Common myeloid progenitor, CD34-positive (primary cell): ENCODE measurements at regions not wholly inside any gene's neighbourhood (a gene's known extent, or its start where the extent isn't known, plus 50 kb on each side); places are given as distances from the start of the nearest gene placed in this dataset.

Experiments
- CTCF ChIA-PET: fragments of 350-600 bp; sonication (Branson Sonifier 250); formaldehyde crosslinking; loops from one replicate; lab custom pipeline; 2021; ENCODE audit warnings: antibody characterized with exemption; lab: Charles Lee
- POLR2A ChIA-PET: fragments of 350-600 bp; sonication (Branson Sonifier 250); formaldehyde crosslinking; loops from one replicate; lab custom pipeline; 2021; ENCODE audit warnings: antibody characterized with exemption; lab: Charles Lee
- DNase-seq, 3 donors: peaks; one replicate each; pipeline versions ENCODE4 v3.0.0 to v3.0.0-alpha.2; 2013
- H3K27ac ChIP-seq, 2 experiments: 1 replicate in 1 of 2; 2 replicates in 1 of 2; pipeline ENCODE4 v1.7.0; 2013; ENCODE audit warnings: inconsistent platforms in 2 of 2, low read length in 2 of 2, mild to moderate bottlenecking in 2 of 2, low read depth in 1 of 2, moderate library complexity in 1 of 2; ENCODE audit not compliant: severe bottlenecking in 2 of 2, insufficient read depth in 1 of 2, poor library complexity in 1 of 2
- H3K27me3 ChIP-seq, 5 experiments: replicated peaks in 2 of 5; 1 replicate in 3 of 5; 2 replicates in 2 of 5; pipeline versions ENCODE4 v1.6.1 to v1.7.0; 2013; ENCODE audit warnings: low read length in 4 of 5, mild to moderate bottlenecking in 2 of 5, moderate library complexity in 2 of 5, inconsistent platforms in 1 of 5; ENCODE audit not compliant: insufficient read depth in 5 of 5, control insufficient read depth in 4 of 5
- H3K36me3 ChIP-seq, 4 experiments: 1 replicate in 2 of 4; 2 replicates in 2 of 4; pipeline versions ENCODE4 v1.6.1 to v1.7.0; 2013; ENCODE audit warnings: low read length in 3 of 4, control low read depth in 1 of 4, mild to moderate bottlenecking in 1 of 4; ENCODE audit not compliant: control insufficient read depth in 4 of 4, insufficient read depth in 4 of 4
- H3K4me1 ChIP-seq, 4 experiments: 1 replicate in 3 of 4; 2 replicates in 1 of 4; pipeline versions ENCODE4 v1.6.1 to v1.7.1; 2013; ENCODE audit warnings: low read length in 3 of 4, mild to moderate bottlenecking in 3 of 4, control low read depth in 1 of 4, inconsistent platforms in 1 of 4, moderate library complexity in 1 of 4; ENCODE audit not compliant: control insufficient read depth in 4 of 4, insufficient read depth in 4 of 4; ENCODE audit errors: control extremely low read depth in 1 of 4
- H3K4me3 ChIP-seq, 7 experiments: 1 replicate in 4 of 7; 2 replicates in 3 of 7; pipeline versions ENCODE4 v1.5.1 to v1.7.0; 2013; ENCODE audit warnings: mild to moderate bottlenecking in 7 of 7, low read length in 6 of 7, moderate library complexity in 6 of 7, inconsistent platforms in 2 of 7, low read depth in 2 of 7, control low read depth in 1 of 7; ENCODE audit not compliant: insufficient read depth in 4 of 7, control insufficient read depth in 1 of 7; ENCODE audit errors: extremely low read depth in 1 of 7
- H3K9me3 ChIP-seq, 5 experiments: 1 replicate in 4 of 5; 2 replicates in 1 of 5; pipeline versions ENCODE4 v1.6.1 to v1.7.1; 2013; ENCODE audit warnings: low read length in 4 of 5, mild to moderate bottlenecking in 2 of 5, inconsistent platforms in 1 of 5, low read depth in 1 of 5, moderate library complexity in 1 of 5; ENCODE audit not compliant: control insufficient read depth in 4 of 5, insufficient read depth in 2 of 5; ENCODE audit errors: control extremely low read depth in 1 of 5
- WGBS: methylation state at CpG from one replicate; pipeline ENCODE4 v1.1.5; 2013; ENCODE audit not compliant: insufficient coverage; 5-methylcytosine and 5-hydroxymethylcytosine counted together

DNA sequence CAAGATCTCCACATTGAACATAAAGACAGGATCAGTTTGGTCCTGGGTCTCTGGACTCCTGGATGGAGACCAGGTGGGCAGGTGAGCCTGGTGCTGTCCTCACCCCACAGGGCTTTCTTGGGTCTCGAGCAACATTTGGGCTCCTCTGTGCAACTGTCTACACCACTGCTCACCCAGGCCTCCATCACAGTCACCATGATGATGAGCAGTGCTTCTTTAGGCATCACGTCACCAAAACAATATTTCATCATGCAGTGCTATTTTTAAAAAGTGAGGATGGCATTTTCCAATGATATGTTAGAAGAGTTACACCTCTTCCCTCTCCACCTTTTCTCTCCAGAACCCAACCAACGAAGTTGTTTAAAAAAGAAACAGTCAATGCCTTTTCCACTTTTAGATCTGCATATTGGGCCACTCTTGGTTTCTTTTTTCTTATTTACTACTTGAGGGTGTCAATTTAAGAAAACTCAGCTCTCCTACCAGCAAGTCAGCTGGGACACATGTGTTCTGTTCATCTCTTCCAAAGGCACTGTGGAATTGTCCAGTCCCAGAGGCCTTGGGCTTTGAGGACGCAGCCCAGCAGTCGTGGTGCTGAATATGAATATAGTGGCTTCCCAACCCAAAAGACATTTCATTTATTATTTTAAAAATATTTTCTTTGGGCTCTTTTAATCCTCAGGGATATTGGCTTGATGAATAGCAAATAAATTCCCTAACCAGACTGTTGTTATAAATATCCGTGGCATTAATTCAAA is 405.7 kb downstream of the KCNRG start:
- ChIA-PET CTCF (no interaction called here), POLR2A (no interaction called here)
- Histone ChIP-seq H3K4me1 (peaks cover 0 to 4% (median 0%) of the 10 kb centered on the region in 4 experiments), H3K27ac (no peak overlapping the region), H3K4me3 (no peak overlapping the region), H3K9me3 (no peaks in the 10 kb centered on the region), H3K36me3 (no peaks in the 10 kb centered on the region), H3K27me3 (no peaks in the 10 kb centered on the region)
- no peak for DNase-seq
- 83% methylated on average over 1 of the region's 6 CpGs for WGBS

DNA sequence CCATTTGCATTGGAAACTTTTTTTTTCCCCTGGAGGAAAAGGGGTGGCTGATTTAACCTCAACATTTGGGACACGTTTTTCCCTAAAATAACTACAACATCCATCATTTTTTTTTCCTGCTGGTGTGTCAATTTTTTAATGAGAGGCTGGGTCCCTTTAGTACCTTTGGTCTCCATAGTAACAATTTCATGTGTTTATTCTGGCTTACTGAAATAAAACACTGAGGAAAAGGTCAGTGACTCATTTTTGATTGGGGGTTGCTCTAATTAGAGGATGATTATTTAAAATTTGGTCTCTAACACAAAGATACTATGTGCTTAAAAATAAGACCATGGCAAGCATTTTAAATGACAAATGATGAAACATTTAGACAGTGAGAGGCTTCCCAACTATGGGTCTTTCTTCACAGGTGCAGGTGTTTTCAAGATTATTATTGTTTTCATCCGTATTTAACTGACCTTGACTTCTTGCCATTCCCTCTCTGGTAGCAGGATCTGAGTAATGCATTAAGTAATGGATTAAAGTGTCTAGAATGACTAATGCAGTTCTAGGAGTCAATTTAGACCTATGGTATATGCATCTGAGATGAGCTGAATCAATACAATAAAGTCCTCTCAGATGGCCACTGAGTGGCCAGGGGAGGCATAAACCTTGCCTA is 406.4 kb downstream of the KCNRG start:
- POLR2A ChIA-PET, result no interaction called here
- DNase-seq, result peak in 1 of 3 donors; percentile 17
- Histone ChIP-seq H3K4me1 (peaks cover 0 to 6% (median 0%) of the 10 kb centered on the region in 4 experiments), H3K27me3 (no peaks in the 10 kb centered on the region), H3K4me3 (no peak overlapping the region), H3K27ac (no peak overlapping the region), H3K9me3 (no peaks in the 10 kb centered on the region), H3K36me3 (no peaks in the 10 kb centered on the region)
- no CpG with 5 or more reads among the region's 2 CpGs for WGBS
- CTCF ChIA-PET, result no interaction called here

DNA sequence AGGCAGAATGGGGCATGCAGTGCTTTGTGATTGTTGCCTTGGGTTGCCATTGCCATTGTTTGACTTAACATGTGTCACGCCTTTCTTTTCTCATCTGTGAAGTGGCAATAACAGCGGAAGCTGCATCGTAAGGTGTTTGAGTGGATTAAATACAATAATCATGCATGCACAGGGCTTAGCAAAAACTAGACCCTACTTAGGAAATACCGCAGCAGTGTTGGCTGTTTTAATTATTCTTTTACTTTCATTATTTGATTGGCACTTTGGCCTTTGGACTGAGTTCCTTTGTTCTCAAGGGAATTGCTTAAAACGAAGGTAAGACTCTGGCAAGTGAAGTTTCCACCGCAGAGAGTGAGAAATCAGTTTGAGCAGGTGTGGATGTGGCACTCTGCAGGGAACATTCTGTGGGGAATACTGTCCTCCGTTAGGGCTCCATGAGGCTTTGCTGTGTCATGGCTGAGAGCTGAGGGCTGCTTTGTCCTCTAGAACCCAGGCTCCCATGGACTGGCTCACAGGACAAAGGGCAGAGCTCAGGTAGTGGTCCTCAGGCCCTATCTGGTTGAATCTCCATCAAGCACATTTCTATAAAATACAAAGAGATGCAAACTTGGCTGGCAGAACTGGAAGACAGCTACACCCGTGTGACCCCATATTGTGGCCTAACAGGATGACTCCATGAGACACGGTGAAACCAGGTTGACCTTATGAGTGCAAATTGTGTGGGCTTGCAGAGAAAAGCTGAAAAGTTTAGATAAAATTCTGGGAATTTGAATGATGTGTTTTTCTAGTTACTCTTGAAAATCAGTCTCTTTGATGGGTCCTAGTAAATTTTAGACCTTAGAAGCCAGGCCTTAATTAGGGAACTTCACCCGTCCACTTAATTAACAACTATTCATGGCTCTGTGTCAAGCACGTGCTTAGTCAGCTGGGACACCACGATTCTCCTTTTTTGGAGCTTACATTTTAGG is 407.2 kb downstream of the KCNRG start:
- DNase-seq, result no peak
- POLR2A ChIA-PET, result no interaction called here
- no peaks in the 10 kb centered on the region for H3K27me3 ChIP-seq
- H3K36me3 ChIP-seq, result no peaks in the 10 kb centered on the region
- no peak overlapping the region for H3K4me3 ChIP-seq
- H3K9me3 ChIP-seq, result no peaks in the 10 kb centered on the region
- peaks cover 0 to 6% (median 0%) of the 10 kb centered on the region in 4 experiments for H3K4me1 ChIP-seq
- CTCF ChIA-PET, result no interaction called here
- WGBS, result 91% methylated on average over 5 of the region's 12 CpGs
- H3K27ac ChIP-seq, result no peak overlapping the region

DNA sequence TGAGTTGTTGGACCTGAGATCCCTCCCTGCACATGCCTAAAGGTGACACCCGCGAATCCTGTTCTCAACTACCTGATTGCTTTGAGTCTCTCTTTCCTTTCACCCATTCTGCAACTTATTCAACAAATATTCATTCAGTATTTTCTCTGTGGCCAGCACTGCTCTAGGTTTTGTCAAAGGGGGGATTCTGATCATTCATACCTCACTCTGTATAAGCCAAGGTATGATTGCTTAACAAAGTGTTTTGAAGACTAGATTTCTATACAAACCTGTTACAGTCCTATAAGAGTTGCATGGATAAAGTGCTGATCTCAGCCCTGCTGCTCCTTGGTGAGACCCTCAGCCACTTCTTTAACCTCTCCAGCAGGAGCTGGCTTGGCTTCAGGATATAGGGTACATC is 409.7 kb downstream of the KCNRG start:
- Histone ChIP-seq H3K36me3 (no peaks in the 10 kb centered on the region), H3K9me3 (no peaks in the 10 kb centered on the region), H3K27me3 (no peaks in the 10 kb centered on the region), H3K27ac (no peak overlapping the region), H3K4me3 (no peak overlapping the region), H3K4me1 (peaks cover 0 to 6% (median 0%) of the 10 kb centered on the region in 4 experiments)
- POLR2A ChIA-PET, result no interaction called here
- CTCF ChIA-PET, result no interaction called here
- no peak for DNase-seq
- WGBS, result no CpG with 5 or more reads among the region's 2 CpGs

DNA sequence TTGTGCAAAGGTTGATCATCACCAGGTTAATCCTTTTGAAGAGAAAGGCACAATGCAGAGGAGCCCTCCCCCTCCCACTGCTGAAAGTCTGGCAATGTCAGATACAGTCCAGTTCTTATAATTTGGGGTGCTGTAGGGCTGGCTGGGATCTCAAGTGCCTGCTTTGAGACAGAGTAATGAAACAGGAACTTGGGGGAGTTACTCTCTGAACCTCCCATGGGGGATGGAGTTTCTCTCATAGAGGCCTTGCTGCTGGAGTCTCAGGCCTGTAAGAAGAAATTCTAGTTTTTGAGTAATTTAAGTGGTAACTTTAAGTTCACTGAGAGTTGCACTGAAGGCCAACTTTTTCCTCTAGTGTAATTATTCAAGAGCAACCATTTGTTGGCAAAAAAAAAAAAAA is 410.5 kb downstream of the KCNRG start:
- peaks cover 0 to 6% (median 0%) of the 10 kb centered on the region in 4 experiments for H3K4me1 ChIP-seq
- CTCF ChIA-PET, result no interaction called here
- POLR2A ChIA-PET, result no interaction called here
- no peaks in the 10 kb centered on the region for H3K9me3 ChIP-seq
- no peak overlapping the region for H3K4me3 ChIP-seq
- H3K36me3 ChIP-seq, result no peaks in the 10 kb centered on the region
- no peaks in the 10 kb centered on the region for H3K27me3 ChIP-seq
- H3K27ac ChIP-seq, result no peak overlapping the region
- no peak for DNase-seq

DNA sequence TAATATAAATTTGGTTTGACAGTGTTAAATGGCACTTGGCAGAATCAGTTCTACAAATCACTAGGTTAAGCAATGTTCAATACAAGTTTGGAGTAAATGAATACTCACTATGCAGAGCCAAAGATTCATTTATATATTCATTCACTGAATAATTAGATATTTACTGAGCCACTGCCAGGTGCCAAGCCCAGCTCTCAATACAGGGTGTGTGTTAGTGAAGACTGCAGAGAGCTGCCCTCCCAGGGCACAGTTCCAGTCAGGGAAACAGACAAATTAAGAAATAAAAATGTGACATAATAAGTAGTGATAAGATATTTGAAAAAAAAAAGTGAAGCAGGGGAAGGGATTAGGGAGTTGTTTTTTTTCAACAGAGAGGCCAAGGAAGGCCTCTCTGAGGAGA is 411.7 kb downstream of the KCNRG start:
- Histone ChIP-seq H3K27me3 (no peaks in the 10 kb centered on the region), H3K27ac (no peak overlapping the region)

More for the DNA sequence above, 411.7 kb downstream of the KCNRG start:
- H3K9me3 ChIP-seq, result no peaks in the 10 kb centered on the region
- POLR2A ChIA-PET, result no interaction called here
- no peaks in the 10 kb centered on the region for H3K36me3 ChIP-seq
- DNase-seq, result no peak
- peaks cover 0 to 6% (median 0%) of the 10 kb centered on the region in 4 experiments for H3K4me1 ChIP-seq
- H3K4me3 ChIP-seq, result no peak overlapping the region
- CTCF ChIA-PET, result interaction anchor here (0.9 kb wide), 1 partner anchor 56 kb away, joined by 3 read pairs; no protein-coding TSS in a partner anchor
